NCI-H1092 (cell line): ENCODE measurements at regions not wholly inside any gene's neighbourhood (a gene's known extent, or its start where the extent isn't known, plus 50 kb on each side); places are given as distances from the start of the nearest gene placed in this dataset.

Experiments
- DNase-seq: peaks from one replicate; lab custom pipeline; 2025; lab: John Stamatoyannopoulos, UW

- no peak for DNase-seq
Measured at GRCh38 chr2:104140361-104140760, 713.6 kb upstream of the POU3F3 start.

GRCh38 chr2:104158191-104158590 lies 695.7 kb upstream of the POU3F3 start:
- no peak for DNase-seq

GRCh38 chr2:104163611-104164130 lies 690.2 kb upstream of the POU3F3 start:
- DNase-seq = no peak

- DNase-seq = no peak
Measured at GRCh38 chr2:104164721-104165252, 689.1 kb upstream of the POU3F3 start.

GRCh38 chr2:104177179-104177578 lies 676.7 kb upstream of the POU3F3 start:
- no peak for DNase-seq

- DNase-seq = no peak
Measured at GRCh38 chr2:104179644-104180043, 674.3 kb upstream of the POU3F3 start.

GRCh38 chr2:104200533-104201168 lies 653.3 kb upstream of the POU3F3 start:
- no peak for DNase-seq

GRCh38 chr2:104213758-104214157 lies 640.2 kb upstream of the POU3F3 start:
- no peak for DNase-seq

GRCh38 chr2:104215269-104216161 lies 638.4 kb upstream of the POU3F3 start:
- no peak for DNase-seq

- no peak for DNase-seq
Measured at GRCh38 chr2:104233591-104233990, 620.3 kb upstream of the POU3F3 start.

- DNase-seq = no peak
Measured at GRCh38 chr2:104236491-104236890, 617.4 kb upstream of the POU3F3 start.

GRCh38 chr2:104240984-104241383 lies 612.9 kb upstream of the POU3F3 start:
- DNase-seq = no peak

GRCh38 chr2:104249629-104250028 lies 604.3 kb upstream of the POU3F3 start:
- DNase-seq = no peak

GRCh38 chr2:104250635-104251034 lies 603.3 kb upstream of the POU3F3 start:
- no peak for DNase-seq

GRCh38 chr2:104254017-104254416 lies 599.9 kb upstream of the POU3F3 start:
- DNase-seq = no peak

- DNase-seq = no peak
Measured at GRCh38 chr2:104262714-104263113, 591.2 kb upstream of the POU3F3 start.

- no peak for DNase-seq
Measured at GRCh38 chr2:104279646-104280045, 574.3 kb upstream of the POU3F3 start.

- DNase-seq = no peak
Measured at GRCh38 chr2:104280216-104280615, 573.7 kb upstream of the POU3F3 start.

- no peak for DNase-seq
Measured at GRCh38 chr2:104286841-104287240, 567.1 kb upstream of the POU3F3 start.

- no peak for DNase-seq
Measured at GRCh38 chr2:104289651-104290565, 564.0 kb upstream of the POU3F3 start.

- no peak for DNase-seq
Measured at GRCh38 chr2:104290566-104290891, 563.4 kb upstream of the POU3F3 start.

- DNase-seq = no peak
Measured at GRCh38 chr2:104312684-104313083, 541.2 kb upstream of the POU3F3 start.
